HG03064 (cell line): ENCODE measurements at regions not wholly inside any gene's neighbourhood (a gene's known extent, or its start where the extent isn't known, plus 50 kb on each side); places are given as distances from the start of the nearest gene placed in this dataset.
A peak's percentile ranks its signal among the peaks of the same experiment; 100 is the strongest.
"Not testable (repeated sequence)": the region's sequence is repeated elsewhere in the genome, so short reads cannot be mapped to it uniquely, and the experiment has no call there.

Experiments
- ATAC-seq: cut with Tn5 transposase; IDR thresholded peaks from one replicate; pipeline ENCODE4 v1.9.1; 2021; ENCODE audit warnings: low read depth; ENCODE audit not compliant: unreplicated experiment

GRCh38 chr5:87182649-87183048, 85.0 kb upstream of the RASA1 start:
- ATAC-seq = no peak

- ATAC-seq = no peak
These were observed 83.8 kb upstream of the RASA1 start for GRCh38 chr5:87183896-87184295.

- no peak for ATAC-seq
These were observed 83.1 kb upstream of the RASA1 start for GRCh38 chr5:87184605-87185004.

GRCh38 chr5:87185838-87186237, 81.8 kb upstream of the RASA1 start:
- ATAC-seq = no peak

GRCh38 chr5:87188391-87188790, 79.3 kb upstream of the RASA1 start:
- no peak for ATAC-seq

- ATAC-seq = no peak
These were observed 77.6 kb upstream of the RASA1 start for GRCh38 chr5:87190041-87190440.

- ATAC-seq = peak; percentile 54
These were observed 77.0 kb upstream of the RASA1 start for GRCh38 chr5:87190687-87191086.

GRCh38 chr5:87191645-87192044, 76.0 kb upstream of the RASA1 start:
- ATAC-seq = no peak

GRCh38 chr5:87195104-87195591, 72.5 kb upstream of the RASA1 start:
- no peak for ATAC-seq

- ATAC-seq = no peak
These were observed 72.1 kb upstream of the RASA1 start for GRCh38 chr5:87195616-87196015.

GRCh38 chr5:87198010-87198409, 69.7 kb upstream of the RASA1 start:
- ATAC-seq = no peak

- not testable (repeated sequence) for ATAC-seq
These were observed 68.4 kb upstream of the RASA1 start for GRCh38 chr5:87199246-87199645.

- ATAC-seq = not testable (repeated sequence)
These were observed 68.0 kb upstream of the RASA1 start for GRCh38 chr5:87199704-87200103.

- no peak for ATAC-seq
These were observed 57.6 kb upstream of the RASA1 start for GRCh38 chr5:87210076-87210475.

- ATAC-seq = no peak
These were observed 56.9 kb upstream of the RASA1 start for GRCh38 chr5:87210743-87211142.

- no peak for ATAC-seq
These were observed 56.0 kb upstream of the RASA1 start for GRCh38 chr5:87211676-87212075.

GRCh38 chr5:87212183-87212582, 55.5 kb upstream of the RASA1 start:
- not testable (repeated sequence) for ATAC-seq

- ATAC-seq = not testable (repeated sequence)
These were observed 50.2 kb upstream of the RASA1 start for GRCh38 chr5:87217480-87217879.
